ENCODE measurements at regions not wholly inside any gene's neighbourhood (a gene's known extent, or its start where the extent isn't known, plus 50 kb on each side); places are given as distances from the start of the nearest gene placed in this dataset.

- Histone ChIP-seq H3K4me3 (ENCODE audit: low read length) (no peak overlapping the region), H3K27ac (ENCODE audit: low read length) (no peak overlapping the region), H3K4me1 (ENCODE audit: low read length) (no peaks in the 10 kb centered on the region), H3F3A (ENCODE audit: insufficient read depth, low read length) (no peaks in the 10 kb centered on the region), H3K36me3 (replicated peaks; ENCODE audit: insufficient read depth, low read length) (no peaks in the 10 kb centered on the region), H2AFZ (ENCODE audit: low read length) (no peak overlapping the region), H3K79me2 (ENCODE audit: low read length) (no peaks in the 10 kb centered on the region), H3K4me2 (ENCODE audit: low read depth, low read length) (no peak overlapping the region), H3K9ac (ENCODE audit: low read length) (no peak overlapping the region), H3K9me2 (replicated peaks; ENCODE audit: insufficient read depth, low read length) (no peaks in the 10 kb centered on the region), H4K20me1 (ENCODE audit: insufficient read depth, low read length) (no peaks in the 10 kb centered on the region), H3K27me3 (replicated peaks; ENCODE audit: insufficient read depth, low read length) (no peaks in the 10 kb centered on the region), H3K9me3 (replicated peaks; ENCODE audit: insufficient read depth, low read length) (no peaks in the 10 kb centered on the region)
- DNase-seq, result no peak
- TF ChIP-seq, protein P1, sequence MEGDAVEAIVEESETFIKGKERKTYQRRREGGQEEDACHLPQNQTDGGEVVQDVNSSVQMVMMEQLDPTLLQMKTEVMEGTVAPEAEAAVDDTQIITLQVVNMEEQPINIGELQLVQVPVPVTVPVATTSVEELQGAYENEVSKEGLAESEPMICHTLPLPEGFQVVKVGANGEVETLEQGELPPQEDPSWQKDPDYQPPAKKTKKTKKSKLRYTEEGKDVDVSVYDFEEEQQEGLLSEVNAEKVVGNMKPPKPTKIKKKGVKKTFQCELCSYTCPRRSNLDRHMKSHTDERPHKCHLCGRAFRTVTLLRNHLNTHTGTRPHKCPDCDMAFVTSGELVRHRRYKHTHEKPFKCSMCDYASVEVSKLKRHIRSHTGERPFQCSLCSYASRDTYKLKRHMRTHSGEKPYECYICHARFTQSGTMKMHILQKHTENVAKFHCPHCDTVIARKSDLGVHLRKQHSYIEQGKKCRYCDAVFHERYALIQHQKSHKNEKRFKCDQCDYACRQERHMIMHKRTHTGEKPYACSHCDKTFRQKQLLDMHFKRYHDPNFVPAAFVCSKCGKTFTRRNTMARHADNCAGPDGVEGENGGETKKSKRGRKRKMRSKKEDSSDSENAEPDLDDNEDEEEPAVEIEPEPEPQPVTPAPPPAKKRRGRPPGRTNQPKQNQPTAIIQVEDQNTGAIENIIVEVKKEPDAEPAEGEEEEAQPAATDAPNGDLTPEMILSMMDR (IDR thresholded peaks at IDR 0.05; ENCODE audit: low read length), result no peak
- no peak for TF ChIP-seq EZH2 (optimal IDR thresholded peaks at IDR 0.05; ENCODE audit: low read depth, low read length)
- TF ChIP-seq EZH2phosphoT487 (IDR thresholded peaks at IDR 0.05; ENCODE audit: low read length), result no peak
These were observed 106.5 kb upstream of the LARP1 start for GRCh38 chr5:154648706-154649105.

GRCh38 chr5:154648229-154648628 is 106.9 kb upstream of the LARP1 start:
- Histone ChIP-seq H3K4me3 (ENCODE audit: low read length) (no peak overlapping the region), H2AFZ (ENCODE audit: low read length) (no peak overlapping the region), H3K27ac (ENCODE audit: low read length) (no peak overlapping the region), H3K79me2 (ENCODE audit: low read length) (no peaks in the 10 kb centered on the region), H3K9me2 (replicated peaks; ENCODE audit: insufficient read depth, low read length) (no peaks in the 10 kb centered on the region), H3K4me1 (ENCODE audit: low read length) (no peaks in the 10 kb centered on the region), H3K4me2 (ENCODE audit: low read depth, low read length) (no peak overlapping the region), H3F3A (ENCODE audit: insufficient read depth, low read length) (no peaks in the 10 kb centered on the region), H3K36me3 (replicated peaks; ENCODE audit: insufficient read depth, low read length) (no peaks in the 10 kb centered on the region), H3K27me3 (replicated peaks; ENCODE audit: insufficient read depth, low read length) (no peaks in the 10 kb centered on the region), H4K20me1 (ENCODE audit: insufficient read depth, low read length) (no peaks in the 10 kb centered on the region), H3K9ac (ENCODE audit: low read length) (no peak overlapping the region), H3K9me3 (replicated peaks; ENCODE audit: insufficient read depth, low read length) (no peaks in the 10 kb centered on the region)
- TF ChIP-seq, protein P1 (IDR thresholded peaks at IDR 0.05; ENCODE audit: low read length), result no peak
- TF ChIP-seq EZH2phosphoT487 (IDR thresholded peaks at IDR 0.05; ENCODE audit: low read length), result no peak
- TF ChIP-seq EZH2 (optimal IDR thresholded peaks at IDR 0.05; ENCODE audit: low read depth, low read length), result no peak
- no peak for DNase-seq

DNA sequence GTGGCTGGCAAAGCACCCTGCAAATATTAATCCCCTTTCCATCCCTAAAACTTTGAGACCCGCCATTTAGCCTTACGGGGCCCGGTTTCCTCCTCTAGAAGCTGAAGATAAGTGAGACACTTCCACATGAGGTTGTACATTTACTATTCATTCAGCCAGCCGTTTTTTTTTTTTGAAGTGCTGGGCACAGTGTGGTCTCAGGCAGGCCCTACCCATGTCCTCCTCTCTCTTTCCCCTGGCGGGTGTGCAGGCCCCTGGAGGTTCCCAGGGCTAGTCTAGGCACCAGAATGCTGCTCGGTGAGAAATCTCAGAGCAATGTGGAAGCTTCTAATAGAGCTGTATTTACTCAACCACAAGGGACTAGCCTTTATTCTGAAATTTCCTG is 107.4 kb upstream of the LARP1 start:
- Histone ChIP-seq H3K27ac (ENCODE audit: low read length) (no peak overlapping the region), H3K9me2 (replicated peaks; ENCODE audit: insufficient read depth, low read length) (no peaks in the 10 kb centered on the region), H3K4me3 (ENCODE audit: low read length) (no peak overlapping the region), H4K20me1 (ENCODE audit: insufficient read depth, low read length) (no peaks in the 10 kb centered on the region), H3K4me2 (ENCODE audit: low read depth, low read length) (no peak overlapping the region), H3F3A (ENCODE audit: insufficient read depth, low read length) (no peaks in the 10 kb centered on the region), H2AFZ (ENCODE audit: low read length) (no peak overlapping the region), H3K9me3 (replicated peaks; ENCODE audit: insufficient read depth, low read length) (no peaks in the 10 kb centered on the region), H3K79me2 (ENCODE audit: low read length) (no peaks in the 10 kb centered on the region), H3K36me3 (replicated peaks; ENCODE audit: insufficient read depth, low read length) (no peaks in the 10 kb centered on the region), H3K27me3 (replicated peaks; ENCODE audit: insufficient read depth, low read length) (no peaks in the 10 kb centered on the region), H3K4me1 (ENCODE audit: low read length) (no peaks in the 10 kb centered on the region), H3K9ac (ENCODE audit: low read length) (no peak overlapping the region)
- TF ChIP-seq EZH2phosphoT487 (IDR thresholded peaks at IDR 0.05; ENCODE audit: low read length) (no peak), EZH2 (optimal IDR thresholded peaks at IDR 0.05; ENCODE audit: low read depth, low read length) (no peak)
- TF ChIP-seq, protein P1 (IDR thresholded peaks at IDR 0.05; ENCODE audit: low read length), result no peak
- DNase-seq, result no peak

Data from MM.1S (cell line).